ENCODE measurements at regions not wholly inside any gene's neighbourhood (a gene's known extent, or its start where the extent isn't known, plus 50 kb on each side); places are given as distances from the start of the nearest gene placed in this dataset.
"Not testable (repeated sequence)": the region's sequence is repeated elsewhere in the genome, so short reads cannot be mapped to it uniquely, and the experiment has no call there.

GRCh38 chr2:91463007-91463406 is 2771.5 kb downstream of the RPIA start:
- H3K36me3 ChIP-seq (ENCODE audit: control insufficient read depth in 2 of 2, insufficient read depth in 2 of 2, low read length in 2 of 2); H3K9me3 ChIP-seq (ENCODE audit: control insufficient read depth in 2 of 2, low read length in 2 of 2); H3K27ac ChIP-seq (ENCODE audit: low read depth in 2 of 2, low read length in 2 of 2); H3K9ac ChIP-seq (ENCODE audit: low read depth in 1 of 2, low read length in 2 of 2); H3K27me3 ChIP-seq (ENCODE audit: control insufficient read depth in 2 of 2, insufficient read depth in 2 of 2, low read length in 2 of 2); H3K4me1 ChIP-seq (ENCODE audit: control insufficient read depth in 2 of 2, insufficient read depth in 2 of 2, low read length in 2 of 2); H3K4me3 ChIP-seq (ENCODE audit: low read length in 2 of 2): not testable (repeated sequence)

- not testable (repeated sequence) for H3K9me3 ChIP-seq (ENCODE audit: control insufficient read depth in 2 of 2, low read length in 2 of 2); H3K27ac ChIP-seq (ENCODE audit: low read depth in 2 of 2, low read length in 2 of 2); H3K36me3 ChIP-seq (ENCODE audit: control insufficient read depth in 2 of 2, insufficient read depth in 2 of 2, low read length in 2 of 2); H3K9ac ChIP-seq (ENCODE audit: low read depth in 1 of 2, low read length in 2 of 2); H3K4me1 ChIP-seq (ENCODE audit: control insufficient read depth in 2 of 2, insufficient read depth in 2 of 2, low read length in 2 of 2); H3K27me3 ChIP-seq (ENCODE audit: control insufficient read depth in 2 of 2, insufficient read depth in 2 of 2, low read length in 2 of 2); H3K4me3 ChIP-seq (ENCODE audit: low read length in 2 of 2)
Observed at GRCh38 chr2:91466780-91467363, 2775.4 kb downstream of the RPIA start.

GRCh38 chr2:91476244-91476935 is 2784.9 kb downstream of the RPIA start:
- not testable (repeated sequence) for H3K9ac ChIP-seq (ENCODE audit: low read depth in 1 of 2, low read length in 2 of 2); H3K27me3 ChIP-seq (ENCODE audit: control insufficient read depth in 2 of 2, insufficient read depth in 2 of 2, low read length in 2 of 2); H3K9me3 ChIP-seq (ENCODE audit: control insufficient read depth in 2 of 2, low read length in 2 of 2); H3K4me1 ChIP-seq (ENCODE audit: control insufficient read depth in 2 of 2, insufficient read depth in 2 of 2, low read length in 2 of 2); H3K36me3 ChIP-seq (ENCODE audit: control insufficient read depth in 2 of 2, insufficient read depth in 2 of 2, low read length in 2 of 2); H3K27ac ChIP-seq (ENCODE audit: low read depth in 2 of 2, low read length in 2 of 2); H3K4me3 ChIP-seq (ENCODE audit: low read length in 2 of 2)

GRCh38 chr2:91476936-91477246 is 2785.4 kb downstream of the RPIA start:
- not testable (repeated sequence) for H3K27ac ChIP-seq (ENCODE audit: low read depth in 2 of 2, low read length in 2 of 2); H3K4me3 ChIP-seq (ENCODE audit: low read length in 2 of 2); H3K4me1 ChIP-seq (ENCODE audit: control insufficient read depth in 2 of 2, insufficient read depth in 2 of 2, low read length in 2 of 2); H3K9ac ChIP-seq (ENCODE audit: low read depth in 1 of 2, low read length in 2 of 2); H3K9me3 ChIP-seq (ENCODE audit: control insufficient read depth in 2 of 2, low read length in 2 of 2); H3K36me3 ChIP-seq (ENCODE audit: control insufficient read depth in 2 of 2, insufficient read depth in 2 of 2, low read length in 2 of 2); H3K27me3 ChIP-seq (ENCODE audit: control insufficient read depth in 2 of 2, insufficient read depth in 2 of 2, low read length in 2 of 2)

- H3K36me3 ChIP-seq (ENCODE audit: control insufficient read depth in 2 of 2, insufficient read depth in 2 of 2, low read length in 2 of 2); H3K9ac ChIP-seq (ENCODE audit: low read depth in 1 of 2, low read length in 2 of 2); H3K27ac ChIP-seq (ENCODE audit: low read depth in 2 of 2, low read length in 2 of 2); H3K27me3 ChIP-seq (ENCODE audit: control insufficient read depth in 2 of 2, insufficient read depth in 2 of 2, low read length in 2 of 2); H3K4me3 ChIP-seq (ENCODE audit: low read length in 2 of 2); H3K9me3 ChIP-seq (ENCODE audit: control insufficient read depth in 2 of 2, low read length in 2 of 2); H3K4me1 ChIP-seq (ENCODE audit: control insufficient read depth in 2 of 2, insufficient read depth in 2 of 2, low read length in 2 of 2): not testable (repeated sequence)
Observed at GRCh38 chr2:91477291-91477690, 2785.8 kb downstream of the RPIA start.

GRCh38 chr2:91477731-91478672 is 2786.5 kb downstream of the RPIA start:
- Histone ChIP-seq H3K27ac (ENCODE audit: low read depth in 2 of 2, low read length in 2 of 2) (no peak overlapping the region), H3K36me3 (ENCODE audit: control insufficient read depth in 2 of 2, insufficient read depth in 2 of 2, low read length in 2 of 2) (no peaks in the 10 kb centered on the region), H3K9me3 (ENCODE audit: control insufficient read depth in 2 of 2, low read length in 2 of 2) (no peaks in the 10 kb centered on the region), H3K4me1 (ENCODE audit: control insufficient read depth in 2 of 2, insufficient read depth in 2 of 2, low read length in 2 of 2) (no peaks in the 10 kb centered on the region), H3K4me3 (ENCODE audit: low read length in 2 of 2) (peak overlapping the region in 1 of 2 donors; percentile 23), H3K27me3 (ENCODE audit: control insufficient read depth in 2 of 2, insufficient read depth in 2 of 2, low read length in 2 of 2) (peaks cover 0 to 8% of the 10 kb centered on the region in 2 donors), H3K9ac (ENCODE audit: low read depth in 1 of 2, low read length in 2 of 2) (no peak overlapping the region)

- not testable (repeated sequence) for H3K9ac ChIP-seq (ENCODE audit: low read depth in 1 of 2, low read length in 2 of 2); H3K4me3 ChIP-seq (ENCODE audit: low read length in 2 of 2); H3K9me3 ChIP-seq (ENCODE audit: control insufficient read depth in 2 of 2, low read length in 2 of 2); H3K27ac ChIP-seq (ENCODE audit: low read depth in 2 of 2, low read length in 2 of 2); H3K36me3 ChIP-seq (ENCODE audit: control insufficient read depth in 2 of 2, insufficient read depth in 2 of 2, low read length in 2 of 2); H3K27me3 ChIP-seq (ENCODE audit: control insufficient read depth in 2 of 2, insufficient read depth in 2 of 2, low read length in 2 of 2); H3K4me1 ChIP-seq (ENCODE audit: control insufficient read depth in 2 of 2, insufficient read depth in 2 of 2, low read length in 2 of 2)
Observed at GRCh38 chr2:91478851-91479718, 2787.6 kb downstream of the RPIA start.

- H3K9ac ChIP-seq (ENCODE audit: low read depth in 1 of 2, low read length in 2 of 2); H3K9me3 ChIP-seq (ENCODE audit: control insufficient read depth in 2 of 2, low read length in 2 of 2); H3K4me3 ChIP-seq (ENCODE audit: low read length in 2 of 2); H3K27me3 ChIP-seq (ENCODE audit: control insufficient read depth in 2 of 2, insufficient read depth in 2 of 2, low read length in 2 of 2); H3K36me3 ChIP-seq (ENCODE audit: control insufficient read depth in 2 of 2, insufficient read depth in 2 of 2, low read length in 2 of 2); H3K27ac ChIP-seq (ENCODE audit: low read depth in 2 of 2, low read length in 2 of 2); H3K4me1 ChIP-seq (ENCODE audit: control insufficient read depth in 2 of 2, insufficient read depth in 2 of 2, low read length in 2 of 2): not testable (repeated sequence)
Observed at GRCh38 chr2:91485226-91485625, 2793.8 kb downstream of the RPIA start.

GRCh38 chr2:91497129-91498064 is 2805.9 kb downstream of the RPIA start:
- H3K4me3 ChIP-seq (ENCODE audit: low read length in 2 of 2); H3K9me3 ChIP-seq (ENCODE audit: control insufficient read depth in 2 of 2, low read length in 2 of 2); H3K36me3 ChIP-seq (ENCODE audit: control insufficient read depth in 2 of 2, insufficient read depth in 2 of 2, low read length in 2 of 2); H3K27me3 ChIP-seq (ENCODE audit: control insufficient read depth in 2 of 2, insufficient read depth in 2 of 2, low read length in 2 of 2); H3K27ac ChIP-seq (ENCODE audit: low read depth in 2 of 2, low read length in 2 of 2); H3K9ac ChIP-seq (ENCODE audit: low read depth in 1 of 2, low read length in 2 of 2); H3K4me1 ChIP-seq (ENCODE audit: control insufficient read depth in 2 of 2, insufficient read depth in 2 of 2, low read length in 2 of 2): not testable (repeated sequence)
